ENCODE measurements at regions not wholly inside any gene's neighbourhood (a gene's known extent, or its start where the extent isn't known, plus 50 kb on each side); places are given as distances from the start of the nearest gene placed in this dataset.

- ATAC-seq: no peak
- no peak for DNase-seq (ENCODE audit: low spot score in 2 of 2)
- Mint-ChIP-seq H3K36me3 (peaks cover 13% of the 10 kb centered on the region), H3K4me1 (peaks cover 79% of the 10 kb centered on the region), H3K27ac (no peak overlapping the region), H3K4me3 (no peak overlapping the region), H3K9me3 (peaks cover 9% of the 10 kb centered on the region)
Observed at GRCh38 chr3:46100812-46101211, 73.5 kb upstream of the XCR1 start.

- Mint-ChIP-seq H3K4me3 (peak overlapping the region; percentile 59), H3K4me1 (peaks cover 70% of the 10 kb centered on the region), H3K9me3 (peaks cover 9% of the 10 kb centered on the region), H3K36me3 (peaks cover 13% of the 10 kb centered on the region), H3K27ac (peak overlapping the region; percentile 94)
- DNase-seq (ENCODE audit: low spot score in 2 of 2): peak; percentile 34 to 80
- ATAC-seq: peak; percentile 86
Observed at GRCh38 chr3:46098319-46098761, 71.1 kb upstream of the XCR1 start.

GRCh38 chr3:46097691-46098241 lies 70.5 kb upstream of the XCR1 start:
- peaks cover 76% of the 10 kb centered on the region for H3K4me1 Mint-ChIP-seq
- peak overlapping the region; percentile 94 for H3K27ac Mint-ChIP-seq
- peak; percentile 90 for ATAC-seq
- peaks cover 9% of the 10 kb centered on the region for H3K9me3 Mint-ChIP-seq
- H3K36me3 Mint-ChIP-seq: peaks cover 13% of the 10 kb centered on the region
- H3K4me3 Mint-ChIP-seq: peak overlapping the region; percentile 59
- DNase-seq (ENCODE audit: low spot score in 2 of 2): peak; percentile 37 to 88

- Mint-ChIP-seq H3K9me3 (peaks cover 2% of the 10 kb centered on the region), H3K27ac (peak overlapping the region; percentile 94), H3K4me1 (peaks cover 78% of the 10 kb centered on the region), H3K36me3 (peaks cover 13% of the 10 kb centered on the region), H3K4me3 (peak overlapping the region; percentile 59)
- DNase-seq (ENCODE audit: low spot score in 2 of 2) (no peak), ATAC-seq (no peak)
Observed at GRCh38 chr3:46096781-46097180, 69.5 kb upstream of the XCR1 start.

- peaks cover 78% of the 10 kb centered on the region for H3K4me1 Mint-ChIP-seq
- ATAC-seq (no peak), DNase-seq (ENCODE audit: low spot score in 2 of 2) (no peak)
- H3K36me3 Mint-ChIP-seq: peaks cover 13% of the 10 kb centered on the region
- peak overlapping the region; percentile 94 for H3K27ac Mint-ChIP-seq
- H3K9me3 Mint-ChIP-seq: no peaks in the 10 kb centered on the region
- no peak overlapping the region for H3K4me3 Mint-ChIP-seq
Observed at GRCh38 chr3:46096336-46096735, 69.1 kb upstream of the XCR1 start.

GRCh38 chr3:46095307-46095706 lies 68.0 kb upstream of the XCR1 start:
- Mint-ChIP-seq H3K4me1 (peaks cover 79% of the 10 kb centered on the region), H3K36me3 (peaks cover 14% of the 10 kb centered on the region), H3K27ac (peak overlapping the region; percentile 94), H3K4me3 (no peak overlapping the region), H3K9me3 (no peaks in the 10 kb centered on the region)
- ATAC-seq (no peak), DNase-seq (ENCODE audit: low spot score in 2 of 2) (no peak)

GRCh38 chr3:46094506-46094905 lies 67.2 kb upstream of the XCR1 start:
- peaks cover 79% of the 10 kb centered on the region for H3K4me1 Mint-ChIP-seq
- H3K4me3 Mint-ChIP-seq: no peak overlapping the region
- ATAC-seq: no peak
- H3K9me3 Mint-ChIP-seq: no peaks in the 10 kb centered on the region
- no peak for DNase-seq (ENCODE audit: low spot score in 2 of 2)
- no peak overlapping the region for H3K27ac Mint-ChIP-seq
- H3K36me3 Mint-ChIP-seq: peaks cover 20% of the 10 kb centered on the region

GRCh38 chr3:46093966-46094365 lies 66.7 kb upstream of the XCR1 start:
- peaks cover 20% of the 10 kb centered on the region for H3K36me3 Mint-ChIP-seq
- H3K4me1 Mint-ChIP-seq: peaks cover 79% of the 10 kb centered on the region
- no peak overlapping the region for H3K27ac Mint-ChIP-seq

GRCh38 chr3:46093327-46093942 lies 66.2 kb upstream of the XCR1 start:
- H3K27ac Mint-ChIP-seq: peak overlapping the region; percentile 8

More at GRCh38 chr3:46093966-46094365, 66.7 kb upstream of the XCR1 start:
- peak in 1 of 2 donors; percentile 39 for DNase-seq (ENCODE audit: low spot score in 2 of 2)
- no peak for ATAC-seq
- H3K4me3 Mint-ChIP-seq: no peak overlapping the region
- no peaks in the 10 kb centered on the region for H3K9me3 Mint-ChIP-seq

GRCh38 chr3:46092702-46093080 lies 65.4 kb upstream of the XCR1 start:
- no peak overlapping the region for H3K27ac Mint-ChIP-seq
- no peak overlapping the region for H3K4me3 Mint-ChIP-seq
- peaks cover 11% of the 10 kb centered on the region for H3K36me3 Mint-ChIP-seq
- H3K9me3 Mint-ChIP-seq: no peaks in the 10 kb centered on the region
- DNase-seq (ENCODE audit: low spot score in 2 of 2): no peak
- ATAC-seq: no peak
- peaks cover 72% of the 10 kb centered on the region for H3K4me1 Mint-ChIP-seq

More at GRCh38 chr3:46093327-46093942, 66.2 kb upstream of the XCR1 start:
- ATAC-seq (no peak), DNase-seq (ENCODE audit: low spot score in 2 of 2) (no peak)
- H3K9me3 Mint-ChIP-seq: no peaks in the 10 kb centered on the region
- H3K36me3 Mint-ChIP-seq: peaks cover 17% of the 10 kb centered on the region
- no peak overlapping the region for H3K4me3 Mint-ChIP-seq
- H3K4me1 Mint-ChIP-seq: peaks cover 75% of the 10 kb centered on the region

GRCh38 chr3:46091741-46092701 lies 64.7 kb upstream of the XCR1 start:
- ATAC-seq: no peak
- Mint-ChIP-seq H3K4me1 (peaks cover 67% of the 10 kb centered on the region), H3K9me3 (no peaks in the 10 kb centered on the region), H3K4me3 (no peak overlapping the region), H3K27ac (no peak overlapping the region), H3K36me3 (peaks cover 7% of the 10 kb centered on the region)
- peak in 1 of 2 donors; percentile 44 for DNase-seq (ENCODE audit: low spot score in 2 of 2)

GRCh38 chr3:46091046-46091445 lies 63.8 kb upstream of the XCR1 start:
- H3K4me3 Mint-ChIP-seq: no peak overlapping the region
- H3K36me3 Mint-ChIP-seq: peaks cover 7% of the 10 kb centered on the region
- DNase-seq (ENCODE audit: low spot score in 2 of 2) (no peak), ATAC-seq (no peak)
- no peak overlapping the region for H3K27ac Mint-ChIP-seq
- peaks cover 58% of the 10 kb centered on the region for H3K4me1 Mint-ChIP-seq
- H3K9me3 Mint-ChIP-seq: no peaks in the 10 kb centered on the region

- H3K9me3 Mint-ChIP-seq: no peaks in the 10 kb centered on the region
- peak overlapping the region; percentile 36 for H3K4me3 Mint-ChIP-seq
- ATAC-seq (peak; percentile 89), DNase-seq (ENCODE audit: low spot score in 2 of 2) (peak in 1 of 2 donors; percentile 66)
- H3K4me1 Mint-ChIP-seq: peaks cover 64% of the 10 kb centered on the region
- peaks cover 7% of the 10 kb centered on the region for H3K36me3 Mint-ChIP-seq
- peak overlapping the region; percentile 89 for H3K27ac Mint-ChIP-seq
Observed at GRCh38 chr3:46090161-46090591, 62.9 kb upstream of the XCR1 start.

- Mint-ChIP-seq H3K4me1 (peaks cover 64% of the 10 kb centered on the region), H3K9me3 (no peaks in the 10 kb centered on the region), H3K27ac (peak overlapping the region; percentile 89), H3K4me3 (peak overlapping the region; percentile 36), H3K36me3 (peaks cover 7% of the 10 kb centered on the region)
- DNase-seq (ENCODE audit: low spot score in 2 of 2) (peak in 1 of 2 donors; percentile 83), ATAC-seq (peak; percentile 93)
Observed at GRCh38 chr3:46089237-46090011, 62.1 kb upstream of the XCR1 start.

GRCh38 chr3:46087871-46088270 lies 60.6 kb upstream of the XCR1 start:
- H3K9me3 Mint-ChIP-seq: no peaks in the 10 kb centered on the region
- peaks cover 53% of the 10 kb centered on the region for H3K4me1 Mint-ChIP-seq
- no peak overlapping the region for H3K4me3 Mint-ChIP-seq
- peaks cover 7% of the 10 kb centered on the region for H3K36me3 Mint-ChIP-seq
- no peak overlapping the region for H3K27ac Mint-ChIP-seq
- DNase-seq (ENCODE audit: low spot score in 2 of 2): peak in 1 of 2 donors; percentile 48
- no peak for ATAC-seq

All from stimulated activated effector memory CD8-positive, alpha-beta T cell treated with anti-CD3 and anti-CD28 coated beads, Interleukin-12 subunit alpha, Interleukin-12 subunit beta, amount 100 ng/mL, for 72 hours (primary cell).